GM20431 (cell line): ENCODE measurements at regions not wholly inside any gene's neighbourhood (a gene's known extent, or its start where the extent isn't known, plus 50 kb on each side); places are given as distances from the start of the nearest gene placed in this dataset.
"Not testable (repeated sequence)": the region's sequence is repeated elsewhere in the genome, so short reads cannot be mapped to it uniquely, and the experiment has no call there.

ENCODE experiments used
- in situ Hi-C: fragments of 300-500 bp; cut with MseI, MboI; formaldehyde crosslinking; loops from one replicate; pipeline ENCODE4 v1.15.0; 2020; ENCODE audit warnings: low sequenced_read_pairs; ENCODE audit not compliant: unreplicated experiment

DNA sequence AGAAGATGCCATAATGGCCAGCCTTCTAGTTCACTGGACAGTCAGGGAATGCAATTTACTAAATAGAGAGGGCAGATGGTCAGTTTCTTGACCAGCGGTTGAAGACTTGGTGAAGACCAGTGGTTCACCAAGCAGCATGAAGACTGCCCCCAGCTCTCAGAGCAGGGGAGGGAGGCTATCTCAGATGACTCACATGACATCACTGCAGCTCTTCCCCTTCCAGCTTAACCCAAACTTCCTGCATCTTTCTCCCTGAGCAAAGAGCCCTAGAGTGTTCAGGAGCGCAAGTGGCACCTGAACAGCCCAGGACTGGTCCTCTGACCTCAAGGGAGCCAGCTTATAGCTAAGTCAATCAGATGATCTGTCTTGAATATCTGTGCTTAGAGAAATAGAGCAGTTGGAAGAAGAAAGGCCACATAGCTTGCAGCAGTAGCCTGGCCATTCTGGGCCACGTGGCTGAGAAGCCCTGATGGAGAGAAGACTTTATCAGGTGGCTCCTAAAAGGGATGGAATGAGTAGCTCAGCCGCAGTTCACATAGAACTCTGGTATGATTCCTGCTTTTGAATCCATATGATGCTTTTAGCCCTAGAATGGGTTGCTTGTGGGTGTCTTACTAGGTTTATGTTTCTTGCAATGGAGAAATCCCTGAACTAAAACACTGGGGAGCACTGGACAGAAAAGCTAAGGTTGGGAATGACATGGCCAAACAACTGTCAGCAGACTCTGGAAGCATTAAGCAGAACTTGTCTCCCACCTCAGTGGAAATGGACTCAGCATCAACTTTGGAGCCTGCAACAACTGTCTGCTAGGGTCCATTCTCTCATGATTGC, 392.1 kb upstream of the CCL2 start:
- in situ Hi-C loops: no loop called here

DNA sequence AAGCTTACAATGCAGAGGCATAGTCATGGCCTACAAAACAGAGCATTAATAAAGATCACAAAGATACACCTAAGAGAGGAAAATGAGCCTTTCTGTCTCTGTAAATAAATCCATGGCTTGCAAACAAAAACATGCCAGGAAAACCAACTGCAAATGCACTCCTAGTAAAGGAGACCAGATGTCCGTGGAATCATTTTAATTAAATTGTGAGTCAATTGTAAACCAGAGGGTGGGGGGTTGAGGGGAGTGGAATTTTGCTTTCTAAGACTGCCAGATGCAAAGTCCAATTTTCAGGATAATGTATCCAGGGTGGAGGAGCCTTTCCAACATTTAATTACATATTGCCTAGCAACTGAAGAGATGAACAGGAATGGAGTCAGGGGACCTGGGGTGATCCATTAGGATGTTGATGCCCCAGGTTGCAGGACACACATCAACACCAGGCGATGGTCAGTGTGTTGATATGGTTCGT, 390.3 kb upstream of the CCL2 start:
- in situ Hi-C loops: no loop called here

DNA sequence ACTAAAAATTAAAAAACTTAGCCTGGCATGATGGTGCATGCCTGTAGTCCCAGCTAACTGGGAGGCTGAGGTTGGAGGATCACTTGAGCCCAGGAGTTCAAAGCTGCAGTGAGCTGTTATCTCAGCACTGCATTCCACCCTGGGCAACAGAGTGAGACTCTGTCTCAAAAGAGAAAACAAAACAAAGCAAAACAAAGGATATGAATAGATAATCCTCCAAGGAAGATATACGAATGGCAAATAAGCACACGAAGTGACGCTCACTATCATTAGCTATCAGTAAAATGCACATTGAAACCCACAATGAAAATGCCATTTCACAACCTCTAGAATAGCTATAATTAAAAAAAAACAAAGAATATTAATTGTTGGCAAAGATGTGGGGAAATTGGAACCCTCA, 386.2 kb upstream of the CCL2 start:
- in situ Hi-C loops: no loop called here

DNA sequence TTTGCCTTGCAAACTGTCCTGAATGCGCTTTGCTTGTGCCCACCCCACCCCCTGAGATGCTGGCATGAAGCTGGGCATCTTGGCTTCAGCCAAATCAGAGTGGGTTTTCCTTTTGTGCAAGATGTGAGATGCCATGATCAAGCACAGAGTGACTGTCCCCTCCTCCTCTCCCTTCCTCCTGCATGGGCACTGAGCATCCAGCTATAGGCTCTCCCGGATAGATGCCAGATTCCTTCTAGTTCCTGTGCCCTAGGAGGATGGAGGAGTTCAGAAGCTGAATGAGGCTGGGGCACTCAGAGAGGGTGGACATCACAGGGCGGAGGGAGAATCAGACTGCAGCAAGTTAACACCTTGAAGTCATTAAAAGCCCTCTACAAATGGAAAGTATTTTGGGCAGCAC, 384.1 kb upstream of the CCL2 start:
- in situ Hi-C loops: no loop called here

DNA sequence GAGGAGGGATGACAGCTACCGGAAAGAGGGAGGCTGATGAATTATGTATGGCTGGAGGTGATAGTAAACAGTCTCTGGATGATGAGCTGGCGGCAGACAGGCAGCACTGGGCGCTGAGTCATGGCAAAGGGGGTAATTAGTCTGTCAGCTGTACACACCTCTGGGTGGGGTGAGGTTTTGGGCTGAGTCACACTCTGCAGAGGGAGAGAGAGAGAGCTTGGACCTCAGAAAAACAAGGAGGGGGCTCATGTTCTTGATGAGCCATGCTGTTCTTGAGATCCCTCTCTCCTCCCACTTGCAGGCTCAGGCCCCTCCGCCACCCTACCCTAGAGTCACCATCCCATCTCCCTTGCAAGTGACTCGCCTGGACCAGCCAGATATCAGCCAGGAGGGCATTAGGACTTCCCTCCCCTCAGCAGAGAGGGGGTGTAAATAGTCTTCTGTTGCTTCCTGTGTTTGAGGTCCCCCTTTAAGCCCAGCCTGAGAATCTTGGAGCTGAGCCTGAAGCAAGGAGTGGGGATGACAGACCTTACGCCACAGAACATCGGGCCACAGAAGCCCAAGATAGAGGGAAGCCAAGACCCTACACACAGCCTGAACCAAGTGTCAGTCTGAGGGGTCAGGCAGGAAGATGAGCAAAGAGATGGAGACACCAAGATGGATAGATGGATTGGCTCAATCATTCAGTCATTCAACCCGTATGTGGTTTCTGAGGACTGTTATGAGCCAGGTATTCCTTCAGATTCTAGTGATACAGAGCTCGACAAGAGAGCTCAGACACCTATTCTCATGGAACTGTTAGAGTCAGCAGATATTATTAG, 383.2 kb upstream of the CCL2 start:
- in situ Hi-C loops: no loop called here

DNA sequence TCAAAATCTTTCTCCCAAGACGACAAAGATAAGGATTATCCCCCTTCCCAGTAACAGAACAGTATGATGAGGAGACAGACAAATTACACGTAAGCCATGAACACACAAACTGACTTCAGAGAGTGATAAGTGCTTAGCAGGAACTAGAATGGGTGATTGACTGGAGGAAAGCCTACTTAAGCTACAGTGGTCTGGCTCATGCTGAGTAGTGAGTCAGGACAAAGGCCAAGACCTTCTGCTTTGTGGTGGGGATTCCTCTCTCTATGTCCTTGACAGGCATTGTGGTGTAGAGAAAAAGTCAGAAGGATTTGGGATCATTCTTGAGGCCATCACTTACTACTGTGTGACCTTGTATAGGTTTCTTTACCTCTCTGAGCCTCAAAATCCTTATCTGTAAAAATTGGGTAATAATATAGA, 381.9 kb upstream of the CCL2 start:
- in situ Hi-C loops: no loop called here

DNA sequence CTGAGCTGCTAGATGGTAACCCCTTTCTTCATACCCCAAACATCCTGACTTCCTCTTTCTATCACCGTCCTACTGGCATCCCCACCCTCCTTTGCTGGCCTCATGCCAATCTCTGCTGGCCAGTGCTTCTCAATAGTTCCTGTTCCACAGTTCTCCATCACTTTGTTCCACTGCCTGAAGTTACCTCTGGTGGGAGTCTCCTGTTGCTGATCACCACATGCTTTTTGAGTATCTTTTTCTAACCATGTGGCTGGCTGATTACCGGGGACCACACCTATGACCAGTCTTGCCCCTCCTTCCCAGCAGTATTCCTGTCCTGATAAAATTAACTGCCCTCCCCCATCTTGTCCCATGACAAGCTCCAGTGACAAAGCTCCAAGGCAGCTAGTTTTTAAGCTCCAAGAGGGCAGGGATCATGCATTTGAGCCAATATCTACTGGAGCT, 380.4 kb upstream of the CCL2 start:
- in situ Hi-C loops: no loop called here

DNA sequence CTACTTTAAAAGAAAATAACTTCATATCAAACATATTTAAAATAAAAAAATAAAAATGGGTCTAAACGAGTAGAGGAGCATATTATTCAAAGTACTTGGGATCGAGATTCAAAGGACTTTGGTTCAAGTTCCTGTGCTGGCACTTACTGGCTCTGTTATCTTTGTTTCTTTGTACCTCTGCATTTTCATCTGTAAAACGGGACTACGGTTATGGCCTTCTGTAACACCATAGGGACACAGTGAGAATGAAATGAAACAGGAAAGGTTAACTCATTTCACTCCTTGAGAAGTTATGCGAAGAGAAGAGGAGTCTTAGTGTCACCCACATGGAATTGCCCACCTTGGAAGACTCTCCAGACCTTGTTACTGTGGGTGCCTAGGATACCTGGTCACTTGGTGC, 379.1 kb upstream of the CCL2 start:
- in situ Hi-C loops: no loop called here

DNA sequence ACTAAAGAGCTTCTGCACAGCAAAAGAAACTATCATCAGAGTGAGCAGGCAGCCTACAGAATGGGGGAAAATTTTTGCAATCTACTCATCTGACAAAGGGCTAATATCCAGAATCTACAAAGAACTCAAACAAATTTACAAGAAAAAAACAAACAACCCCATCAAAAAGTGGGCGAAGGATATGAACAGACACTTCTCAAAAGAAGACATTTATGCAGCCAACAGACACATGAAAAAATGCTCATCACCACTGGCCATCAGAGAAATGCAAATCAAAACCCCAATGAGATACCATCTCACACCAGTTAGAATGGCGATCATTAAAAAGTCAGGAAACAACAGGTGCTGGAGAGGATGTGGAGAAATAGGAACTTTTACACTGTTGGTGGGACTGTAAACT, 372.8 kb upstream of the CCL2 start:
- in situ Hi-C loops: not testable (repeated sequence)

DNA sequence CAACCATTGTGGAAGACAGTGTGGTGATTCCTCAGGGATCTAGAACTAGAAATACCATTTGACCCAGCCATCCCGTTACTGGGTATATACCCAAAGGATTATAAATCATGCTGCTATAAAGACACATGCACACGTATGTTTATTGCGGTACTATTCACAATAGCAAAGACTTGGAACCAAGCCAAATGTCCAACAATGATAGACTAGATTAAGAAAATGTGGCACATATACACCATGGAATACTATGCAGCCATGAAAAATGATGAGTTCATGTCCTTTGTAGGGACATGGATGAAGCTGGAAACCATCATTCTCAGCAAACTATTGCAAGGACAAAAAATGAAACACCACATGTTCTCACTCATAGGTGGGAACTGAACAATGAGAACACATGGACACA, 372.4 kb upstream of the CCL2 start:
- in situ Hi-C loops: not testable (repeated sequence)

DNA sequence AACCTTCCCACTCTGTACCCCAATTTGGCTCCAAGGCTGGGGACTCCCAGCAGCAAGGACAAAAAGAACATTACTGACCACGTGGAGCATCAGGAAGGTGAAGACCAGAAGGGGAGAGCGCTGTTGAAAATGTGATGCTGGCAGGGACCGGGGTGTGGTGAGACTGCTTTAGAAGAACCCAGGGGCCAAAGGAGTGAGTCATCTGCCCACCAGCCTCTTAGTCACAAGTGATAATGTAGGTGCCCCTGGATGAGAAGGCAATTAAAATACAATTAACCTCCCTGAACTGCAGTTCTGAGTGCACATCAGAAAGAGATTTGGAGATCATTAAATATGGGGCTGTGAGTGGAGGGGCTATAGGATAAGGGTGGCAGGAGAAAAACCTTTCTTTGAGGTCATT, 366.6 kb upstream of the CCL2 start:
- in situ Hi-C loops: no loop called here

DNA sequence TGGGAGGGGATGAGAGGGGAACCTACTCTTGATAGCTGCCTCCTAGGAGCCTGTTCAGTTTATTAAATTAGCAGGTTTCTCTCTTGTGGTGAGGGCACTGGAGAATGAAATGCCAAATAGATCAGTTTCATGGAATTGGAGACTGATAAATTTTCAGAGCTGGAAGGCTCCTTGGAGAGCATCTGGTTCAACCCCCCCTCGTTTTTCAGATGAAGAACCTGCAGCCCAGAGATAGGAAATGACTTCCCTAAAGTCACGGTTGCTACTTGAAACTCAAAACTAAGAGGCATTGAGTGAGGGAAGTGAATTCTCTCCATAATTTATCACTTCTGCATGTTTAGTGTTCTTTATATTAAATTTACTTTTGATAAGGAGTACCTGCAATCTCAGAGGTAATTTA, 366.0 kb upstream of the CCL2 start:
- in situ Hi-C loops: no loop called here

DNA sequence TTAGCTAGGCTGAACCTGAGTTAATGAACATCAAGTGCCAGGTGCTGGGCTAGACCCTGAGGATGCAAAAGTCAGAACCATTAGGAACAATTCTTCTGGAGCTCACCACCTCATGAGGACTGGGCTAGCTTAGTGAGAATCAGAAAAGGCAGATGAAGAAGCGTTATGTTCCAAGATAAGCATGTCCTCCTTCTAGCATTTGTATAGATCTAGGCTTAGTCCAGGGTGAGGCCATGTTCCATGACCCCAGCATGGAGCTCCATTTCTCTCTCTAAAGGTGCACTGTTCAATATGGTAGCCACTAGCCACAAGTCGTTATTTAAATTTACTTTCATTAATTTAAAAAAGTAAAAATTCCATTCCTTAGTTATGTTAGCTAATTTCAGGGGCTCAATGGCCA, 365.3 kb upstream of the CCL2 start:
- in situ Hi-C loops: no loop called here

DNA sequence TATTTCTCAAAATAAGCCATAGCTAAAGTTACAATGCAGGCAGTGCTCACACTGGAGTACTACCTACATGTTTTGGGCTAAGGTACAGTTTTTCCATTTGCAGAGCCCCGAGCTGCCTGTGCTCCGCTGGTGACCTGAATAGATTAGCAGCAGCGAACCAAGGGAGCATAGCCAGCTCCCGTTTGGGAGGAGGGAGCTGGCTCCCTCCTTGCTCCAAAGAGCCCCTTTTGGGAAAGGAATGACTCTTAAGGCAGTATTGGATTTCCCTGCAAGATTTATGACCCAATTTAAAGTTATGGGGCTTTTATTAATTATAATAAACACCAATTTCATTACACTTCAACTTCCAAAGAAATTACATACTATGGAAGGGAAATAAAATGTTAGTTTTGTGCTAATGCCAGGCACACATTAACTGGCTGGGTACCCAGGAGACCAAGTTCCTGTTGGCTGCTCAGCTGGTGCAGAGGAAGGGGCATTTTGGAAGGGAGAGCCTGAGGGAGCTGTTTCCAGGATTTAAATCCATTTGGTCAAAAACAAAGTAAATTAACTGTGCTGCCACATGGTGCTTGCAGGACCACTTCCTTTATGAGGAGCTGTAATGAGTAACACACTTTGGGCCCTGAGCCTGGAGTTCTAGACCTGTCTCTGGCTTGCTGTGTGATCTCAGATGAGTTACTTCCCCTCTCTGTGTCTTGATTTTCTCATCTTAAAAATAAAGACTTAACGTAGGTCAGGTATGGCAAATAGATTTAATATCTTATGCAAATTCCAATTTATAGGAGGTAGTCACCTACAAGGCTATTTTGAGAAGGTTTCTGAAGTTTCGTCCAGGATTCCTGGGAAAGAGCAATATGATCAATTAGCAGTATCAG, 362.1 kb upstream of the CCL2 start:
- in situ Hi-C loops: no loop called here

DNA sequence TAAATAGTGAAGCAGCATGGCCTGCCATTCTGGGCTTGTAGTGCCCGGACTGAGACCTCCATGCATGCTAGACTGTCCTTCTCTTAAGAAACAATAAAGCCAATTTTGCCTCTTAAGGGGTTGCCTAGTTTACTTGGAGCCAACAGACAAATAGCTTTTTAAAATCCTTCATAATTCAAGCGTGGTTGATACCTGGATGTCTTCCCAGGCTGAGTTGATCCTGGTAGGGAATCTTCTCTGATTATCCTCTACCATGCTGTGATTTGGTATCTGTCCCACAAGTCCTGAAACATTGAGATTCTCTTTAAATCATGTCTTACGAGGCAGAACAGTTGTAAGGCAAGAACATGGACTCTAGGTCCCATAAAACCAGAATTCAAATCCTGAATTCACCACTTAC, 359.6 kb upstream of the CCL2 start:
- in situ Hi-C loops: no loop called here

DNA sequence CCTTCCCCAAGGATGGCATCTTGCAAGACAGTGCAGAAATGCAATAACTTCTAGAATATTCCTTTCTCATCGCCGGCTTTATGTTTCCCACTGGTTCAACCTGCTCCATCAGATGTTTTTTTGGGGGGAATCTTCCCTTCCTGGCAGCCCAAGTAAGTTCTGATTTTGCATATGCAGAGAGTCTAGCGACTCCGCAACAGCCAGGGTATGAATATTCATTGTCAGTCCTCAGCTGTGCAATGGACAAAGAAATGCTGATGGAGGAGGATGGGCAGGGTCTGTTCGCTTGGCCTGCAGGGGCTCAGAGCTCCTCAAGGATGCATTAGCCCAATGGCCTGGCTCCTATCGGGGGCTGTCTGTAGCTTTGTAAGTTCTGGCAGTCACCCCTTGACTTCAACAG, 358.8 kb upstream of the CCL2 start:
- in situ Hi-C loops: no loop called here

DNA sequence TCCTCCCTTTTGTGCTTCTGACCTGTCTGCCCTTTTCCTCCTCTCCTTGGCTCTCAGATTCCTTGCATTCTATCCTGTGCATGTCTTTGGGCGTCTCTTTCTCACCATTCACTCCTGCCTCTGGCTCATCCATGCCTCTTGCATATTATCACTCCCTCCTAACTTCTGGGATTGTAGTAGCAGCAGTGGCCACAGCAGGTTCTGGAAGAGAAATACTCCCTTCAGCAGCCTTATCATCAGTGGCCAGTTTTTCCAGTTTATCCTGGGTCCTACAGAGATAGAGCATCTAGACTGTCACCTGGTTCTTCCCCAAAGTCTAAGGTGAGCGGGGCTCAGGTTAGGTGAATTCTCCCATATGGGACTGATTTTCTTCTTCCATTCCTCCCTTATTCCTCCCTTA, 354.0 kb upstream of the CCL2 start:
- in situ Hi-C loops: no loop called here

DNA sequence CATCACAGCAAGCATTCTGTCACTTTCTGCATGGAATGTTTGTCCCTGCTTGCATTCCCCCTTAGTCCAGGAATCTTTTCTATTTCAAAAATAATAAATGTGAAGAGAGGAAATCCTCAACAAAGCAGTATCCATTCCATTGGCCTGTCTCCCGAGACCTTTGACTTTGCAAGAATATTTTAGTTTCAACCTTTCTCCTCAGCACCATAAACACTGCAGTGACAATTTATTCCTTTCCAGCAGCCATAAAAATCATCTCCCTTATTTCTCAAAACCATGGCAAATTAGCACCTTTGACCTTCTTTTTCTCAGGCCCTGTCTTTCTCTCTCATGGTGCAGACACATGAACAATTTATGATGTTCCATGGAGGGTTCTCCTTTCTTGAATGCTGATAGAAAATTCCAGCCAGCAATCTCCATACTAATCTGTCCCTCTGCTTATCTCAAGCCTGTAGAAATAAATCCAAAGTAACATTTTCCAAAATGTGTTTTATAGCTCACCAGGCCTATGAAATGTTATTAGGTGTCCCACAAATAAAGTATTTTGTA, 352.1 kb upstream of the CCL2 start:
- in situ Hi-C loops: no loop called here

DNA sequence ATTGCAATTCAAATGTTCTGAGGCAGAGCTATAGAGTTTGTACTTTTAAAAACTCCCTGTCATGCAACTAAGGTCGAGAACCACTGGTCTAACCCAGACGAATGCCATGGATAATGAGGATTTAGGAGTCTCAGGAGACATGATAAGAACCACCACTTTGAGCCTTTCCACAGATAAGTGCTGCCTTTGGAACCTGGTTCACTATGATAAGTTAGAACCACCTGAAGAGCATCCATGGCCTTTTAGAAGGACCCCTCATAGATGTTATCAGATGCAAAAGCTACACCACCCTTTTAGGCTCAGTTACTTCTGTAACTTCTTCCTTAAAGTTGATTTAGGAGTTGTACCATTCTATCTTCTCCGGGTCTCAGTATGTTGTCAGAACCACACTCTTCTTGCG, 350.6 kb upstream of the CCL2 start:
- in situ Hi-C loops: no loop called here

DNA sequence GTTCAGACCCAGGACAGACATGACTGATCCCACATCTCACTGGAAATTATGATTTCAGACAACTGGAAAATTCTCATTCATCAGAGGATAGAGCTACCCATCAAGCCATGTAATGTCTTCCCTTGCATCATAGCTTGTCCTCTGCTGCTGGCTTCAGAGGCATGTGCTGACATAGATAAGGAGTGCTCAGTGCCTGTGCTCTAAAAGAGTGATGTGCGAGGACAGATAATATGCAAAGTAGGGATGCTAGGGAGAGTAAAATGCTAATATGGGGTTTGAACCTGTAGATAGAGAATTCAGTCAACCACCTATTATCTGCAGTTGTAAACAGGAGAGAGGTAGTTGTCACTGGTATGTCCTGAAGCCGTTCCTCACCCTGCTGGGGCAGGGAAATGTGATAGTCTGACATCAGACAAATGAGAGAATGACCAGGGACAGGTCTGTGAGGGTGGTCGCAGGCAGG, 349.7 kb upstream of the CCL2 start:
- in situ Hi-C loops: no loop called here
